GM23338 (cell line): ENCODE measurements at regions not wholly inside any gene's neighbourhood (a gene's known extent, or its start where the extent isn't known, plus 50 kb on each side); places are given as distances from the start of the nearest gene placed in this dataset.

Experiments used
- ATAC-seq: fragments of 200-7000 bp; cut with Tn5 transposase; 3 replicates; pipeline ENCODE4 v1.9.1; 2020
- DNase-seq: peaks from one replicate; pipeline ENCODE4 v3.0.0-alpha.2; 2015; ENCODE audit warnings: low spot score
- H2AFZ ChIP-seq: fragments of 200-600 bp; sonication (generic); 2 replicates; pipeline ENCODE4 v1.8.0; 2016; ENCODE audit warnings: antibody characterized with exemption, mild to moderate bottlenecking, moderate library complexity
- H3F3A ChIP-seq: fragments of 200-600 bp; sonication (generic); replicated peaks from 2 replicates; pipeline ENCODE4 v1.8.0; 2017; ENCODE audit warnings: antibody characterized with exemption, mixed run types, low read depth
- H3K27ac ChIP-seq: fragments of 200-600 bp; sonication (generic); 2 replicates; pipeline ENCODE4 v1.6.1; 2016; ENCODE audit warnings: low read depth
- H3K27me3 ChIP-seq: fragments of 200-600 bp; sonication (generic); 2 replicates; pipeline ENCODE4 v1.8.0; 2016; ENCODE audit warnings: mild to moderate bottlenecking, mixed run types, moderate library complexity; ENCODE audit not compliant: insufficient read depth
- H3K36me3 ChIP-seq: fragments of 200-600 bp; sonication (generic); 2 replicates; pipeline ENCODE4 v1.8.0; 2016; ENCODE audit warnings: mild to moderate bottlenecking; ENCODE audit not compliant: insufficient read depth
- H3K4me1 ChIP-seq: fragments of 200-600 bp; sonication (generic); 2 replicates; pipeline ENCODE4 v1.8.0; 2016; ENCODE audit warnings: mild to moderate bottlenecking, moderate library complexity; ENCODE audit not compliant: insufficient read depth
- H3K4me2 ChIP-seq: fragments of 200-600 bp; sonication (generic); 2 replicates; pipeline ENCODE4 v1.7.1; 2017; ENCODE audit warnings: mixed run types
- H3K4me3 ChIP-seq: fragments of 200-600 bp; sonication (generic); 2 replicates; pipeline ENCODE4 v1.6.1; 2016; ENCODE audit warnings: mixed run types
- H3K79me2 ChIP-seq: fragments of 200-600 bp; sonication (generic); replicated peaks from 2 replicates; pipeline ENCODE4 v1.8.0; 2017; ENCODE audit warnings: mild to moderate bottlenecking; ENCODE audit not compliant: insufficient read depth
- H3K9me2 ChIP-seq: fragments of 200-600 bp; sonication (generic); 2 replicates; pipeline ENCODE4 v1.8.0; 2017; ENCODE audit not compliant: insufficient read depth
- H4K20me1 ChIP-seq: fragments of 200-600 bp; sonication (generic); replicated peaks from 2 replicates; pipeline ENCODE4 v1.8.0; 2017; ENCODE audit warnings: mild to moderate bottlenecking; ENCODE audit not compliant: insufficient read depth
- H3K27ac Mint-ChIP-seq: 2 replicates; pipeline ENCODE4 v1.8.0; 2020; ENCODE audit warnings: inconsistent platforms, mild to moderate bottlenecking, moderate library complexity, mixed read lengths
- H3K27me3 Mint-ChIP-seq: 3 replicates; pipeline ENCODE4 v1.8.0; 2022; ENCODE audit warnings: low read depth, mild to moderate bottlenecking, moderate library complexity, mixed read lengths, inconsistent platforms; ENCODE audit not compliant: insufficient read depth, poor library complexity
- H3K36me3 Mint-ChIP-seq: 3 replicates; pipeline ENCODE4 v1.8.0; 2021; ENCODE audit warnings: low read depth, mild to moderate bottlenecking, inconsistent platforms, moderate library complexity, mixed read lengths
- H3K4me1 Mint-ChIP-seq: 3 replicates; pipeline ENCODE4 v1.8.0; 2020; ENCODE audit warnings: mild to moderate bottlenecking, inconsistent platforms, mixed read lengths
- H3K4me3 Mint-ChIP-seq: 3 replicates; pipeline ENCODE4 v1.8.0; 2021; ENCODE audit warnings: moderate library complexity, mild to moderate bottlenecking, inconsistent platforms, mixed read lengths
- H3K9me3 Mint-ChIP-seq: 3 replicates; pipeline ENCODE4 v1.8.0; 2020; ENCODE audit warnings: moderate library complexity, mild to moderate bottlenecking, inconsistent platforms, mixed read lengths
- CREB1 ChIP-seq: fragments of 250-450 bp; sonication (Bioruptor Pico); IDR thresholded peaks from 2 replicates; pipeline ENCODE4 v1.5.0; 2020; ENCODE audit warnings: low read depth, mild to moderate bottlenecking, moderate library complexity
- CTCF ChIP-seq, 2 experiments: fragments of 200-600 bp in 1 of 2; sonication (generic) in 1 of 2; conservative IDR thresholded peaks; 2 replicates each; pipeline versions ENCODE4 v1.5.1 to v1.6.1; 2016 to 2017; ENCODE audit warnings: antibody characterized with exemption in 2 of 2, low read depth in 2 of 2, mild to moderate bottlenecking in 2 of 2, moderate library complexity in 1 of 2
- ETS1 ChIP-seq: IDR thresholded peaks from 2 replicates; pipeline ENCODE4 v1.6.1; 2016; ENCODE audit warnings: antibody characterized with exemption
- EZH2 ChIP-seq: fragments of 200-600 bp; sonication (generic); IDR thresholded peaks from one replicate; pipeline ENCODE4 v1.8.0; 2017; ENCODE audit warnings: antibody characterized with exemption, mild to moderate bottlenecking, low read depth; ENCODE audit not compliant: unreplicated experiment
- JUNB ChIP-seq: IDR thresholded peaks from one replicate; pipeline ENCODE4 v1.6.1; 2016; ENCODE audit warnings: antibody characterized with exemption; ENCODE audit not compliant: unreplicated experiment
- NANOG ChIP-seq: IDR thresholded peaks from 2 replicates; pipeline ENCODE4 v1.6.1; 2016; ENCODE audit warnings: antibody characterized with exemption, borderline replicate concordance
- POLR2AphosphoS5 ChIP-seq: IDR thresholded peaks from 2 replicates; pipeline ENCODE4 v1.6.1; 2016; ENCODE audit warnings: antibody characterized with exemption, low read depth
- REST ChIP-seq: IDR thresholded peaks from one replicate; pipeline ENCODE4 v1.6.1; 2018; ENCODE audit warnings: antibody characterized with exemption; ENCODE audit not compliant: unreplicated experiment
- ZNF114 ChIP-seq: fragments of 250-450 bp; sonication (Bioruptor Pico); IDR thresholded peaks from 2 replicates; pipeline ENCODE4 v1.5.0; 2020; ENCODE audit warnings: mild to moderate bottlenecking, moderate library complexity
- ZNF331 ChIP-seq: fragments of 250-450 bp; sonication (Bioruptor Pico); IDR thresholded peaks from 2 replicates; pipeline ENCODE4 v1.5.0; 2020; ENCODE audit warnings: low read depth, mild to moderate bottlenecking, moderate library complexity
- ZNF462 ChIP-seq: fragments of 250-450 bp; sonication (Bioruptor Pico); IDR thresholded peaks from 2 replicates; pipeline ENCODE4 v1.5.0; 2020; ENCODE audit warnings: mild to moderate bottlenecking, moderate library complexity

GRCh38 chr3:150277444-150277843 is 130.7 kb upstream of the TSC22D2 start:
- no peak overlapping the region for H3K27ac Mint-ChIP-seq
- TF ChIP-seq ZNF462 (CRISPR knock-in tag) (no peak), POLR2AphosphoS5 (no peak), ETS1 (no peak), NANOG (no peak), CTCF (conservative IDR thresholded peaks at IDR 0.05; ENCODE audit: low read depth in 2 of 2) (no peak), JUNB (no peak), REST (no peak), EZH2 (no peak), ZNF114 (CRISPR knock-in tag) (no peak), ZNF331 (CRISPR knock-in tag) (no peak), CREB1 (CRISPR knock-in tag) (no peak)

More at GRCh38 chr3:150277444-150277843, 130.7 kb upstream of the TSC22D2 start:
- no peak for ATAC-seq
- Histone ChIP-seq H3K27me3 (no peaks in the 10 kb centered on the region), H3K27ac (no peak overlapping the region), H3K36me3 (no peaks in the 10 kb centered on the region), H3K4me3 (no peak overlapping the region), H3K79me2 (no peaks in the 10 kb centered on the region), H3K4me1 (no peaks in the 10 kb centered on the region), H3K9me2 (no peaks in the 10 kb centered on the region), H4K20me1 (no peaks in the 10 kb centered on the region), H3K4me2 (no peak overlapping the region), H3F3A (no peaks in the 10 kb centered on the region), H2AFZ (no peak overlapping the region; the same call in 1 of the 2 replicates)
- Mint-ChIP-seq H3K4me3 (no peak overlapping the region), H3K4me1 (peaks cover 3% of the 10 kb centered on the region; the same call in 1 of the 3 replicates), H3K9me3 (no peaks in the 10 kb centered on the region), H3K36me3 (peaks cover 7% of the 10 kb centered on the region; the same call in 1 of the 3 replicates), H3K27me3 (peaks cover 5% of the 10 kb centered on the region)
- no peak for DNase-seq
